ENCODE measurements at regions not wholly inside any gene's neighbourhood (a gene's known extent, or its start where the extent isn't known, plus 50 kb on each side); places are given as distances from the start of the nearest gene placed in this dataset.

DNA sequence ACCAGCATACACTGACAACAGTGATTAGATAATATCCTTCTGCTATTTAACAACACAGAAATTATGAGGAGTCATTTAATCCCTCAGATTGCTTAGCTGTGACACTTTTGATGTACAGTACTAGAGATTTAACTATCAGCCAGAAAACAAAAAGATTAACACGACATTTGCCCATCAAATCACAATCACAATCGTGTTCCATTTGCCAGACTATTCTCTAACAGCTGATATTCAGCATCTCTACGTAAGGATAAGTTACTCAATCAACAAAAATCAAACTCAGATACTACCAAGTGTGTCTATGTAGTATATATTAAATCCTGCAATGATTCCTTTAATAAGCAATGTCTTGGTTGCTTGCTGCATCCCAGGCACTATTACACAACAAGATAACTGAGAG is 558.7 kb upstream of the USP15 start:
- no peak for DNase-seq

GRCh38 chr12:61706783-61707182 is 553.4 kb upstream of the USP15 start:
- DNase-seq, result no peak

GRCh38 chr12:61713121-61713520 is 547.1 kb upstream of the USP15 start:
- DNase-seq, result no peak

- DNase-seq, result no peak
These were observed 542.2 kb upstream of the USP15 start for GRCh38 chr12:61717986-61718385.

- no peak for DNase-seq
These were observed 520.3 kb upstream of the USP15 start for GRCh38 chr12:61739925-61740324.

- DNase-seq, result no peak
These were observed 509.6 kb upstream of the USP15 start for GRCh38 chr12:61750604-61751003.

DNA sequence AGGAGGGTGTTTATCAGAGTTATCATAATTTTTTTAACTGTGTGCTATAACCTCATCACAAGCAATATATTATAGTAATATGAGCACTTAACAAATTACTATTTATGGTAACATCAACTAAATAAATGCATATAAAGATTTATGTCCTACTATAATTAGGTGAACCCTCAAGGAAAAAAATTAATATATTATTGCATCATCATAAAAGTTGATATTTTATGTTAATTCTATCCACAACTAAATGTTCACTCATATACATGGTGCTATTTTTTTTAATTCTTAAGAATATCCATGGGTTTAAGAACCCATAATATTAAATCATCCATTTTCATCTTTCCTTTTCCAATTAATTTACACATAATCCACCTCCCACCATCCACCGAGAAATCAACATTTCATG is 506.0 kb upstream of the USP15 start:
- no peak for DNase-seq

DNA sequence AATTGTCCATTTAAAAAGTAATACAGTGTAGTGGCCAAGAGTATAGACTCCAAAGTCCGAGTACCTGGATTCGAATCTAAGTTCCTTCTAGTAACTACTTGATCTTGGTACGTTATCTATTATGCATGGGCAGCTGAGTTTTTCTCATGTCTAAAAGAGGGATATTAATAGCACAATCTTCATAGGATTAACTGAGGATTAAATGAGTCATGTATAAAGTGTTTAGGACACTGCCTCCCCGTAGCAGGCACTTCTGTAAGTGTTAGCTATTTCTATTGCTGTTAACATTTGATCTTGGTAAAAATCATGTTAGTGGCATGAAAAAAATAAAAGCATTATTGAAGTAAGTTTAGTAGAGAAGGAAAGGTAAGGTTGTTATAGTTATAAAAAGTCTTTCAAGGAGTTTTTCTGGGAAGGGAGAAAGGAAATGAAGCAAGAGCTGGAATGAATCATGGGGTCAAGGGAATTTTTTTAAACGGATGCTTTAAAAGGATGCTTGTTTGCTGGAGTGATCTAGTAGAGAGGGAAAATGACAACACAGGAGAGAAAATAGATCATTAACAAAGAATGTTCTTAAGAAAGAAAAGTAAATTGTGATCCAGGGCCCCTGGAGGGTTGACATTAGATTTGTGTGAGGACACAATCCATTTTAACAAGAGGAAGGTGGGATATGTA is 502.2 kb upstream of the USP15 start:
- DNase-seq, result no peak

DNA sequence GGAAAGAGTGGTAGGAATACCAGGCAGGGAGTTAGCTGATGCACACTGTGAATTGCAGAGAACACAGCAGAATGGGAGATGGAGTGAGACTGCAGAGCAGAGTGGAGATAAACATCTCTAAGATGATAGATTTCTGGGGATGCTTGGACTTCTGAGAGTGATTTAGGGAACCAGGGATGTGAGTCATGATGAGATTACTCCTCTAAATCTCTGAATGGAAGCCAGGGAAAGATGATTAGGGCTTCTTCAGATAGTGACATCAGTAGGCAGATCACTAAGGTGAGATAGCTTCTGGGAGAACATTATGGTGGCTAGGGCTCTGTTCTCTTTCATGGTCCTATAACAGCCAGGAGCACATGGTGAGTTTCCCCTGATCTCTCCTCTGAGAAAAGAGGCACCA is 501.5 kb upstream of the USP15 start:
- DNase-seq, result no peak

DNA sequence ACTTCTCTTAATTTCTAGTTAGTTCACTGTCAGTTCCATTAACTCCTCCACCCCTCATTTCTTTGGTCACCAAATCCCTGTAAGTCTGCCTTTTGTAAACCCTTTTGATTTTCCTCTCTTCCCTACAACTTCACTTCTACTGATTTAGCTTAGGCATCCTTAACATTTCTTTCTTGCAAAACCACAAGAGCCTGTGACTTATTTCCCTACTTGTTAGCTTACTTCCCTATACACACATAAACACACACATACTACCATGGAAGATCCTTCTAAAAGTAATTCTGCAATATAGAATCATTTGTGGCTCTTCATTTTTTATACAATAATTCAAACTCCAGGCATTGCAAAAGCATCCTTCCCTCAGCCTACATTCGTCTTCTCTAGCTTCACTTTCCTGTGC is 494.3 kb upstream of the USP15 start:
- no peak for DNase-seq

- no peak for DNase-seq
These were observed 479.8 kb upstream of the USP15 start for GRCh38 chr12:61780435-61780834.

DNA sequence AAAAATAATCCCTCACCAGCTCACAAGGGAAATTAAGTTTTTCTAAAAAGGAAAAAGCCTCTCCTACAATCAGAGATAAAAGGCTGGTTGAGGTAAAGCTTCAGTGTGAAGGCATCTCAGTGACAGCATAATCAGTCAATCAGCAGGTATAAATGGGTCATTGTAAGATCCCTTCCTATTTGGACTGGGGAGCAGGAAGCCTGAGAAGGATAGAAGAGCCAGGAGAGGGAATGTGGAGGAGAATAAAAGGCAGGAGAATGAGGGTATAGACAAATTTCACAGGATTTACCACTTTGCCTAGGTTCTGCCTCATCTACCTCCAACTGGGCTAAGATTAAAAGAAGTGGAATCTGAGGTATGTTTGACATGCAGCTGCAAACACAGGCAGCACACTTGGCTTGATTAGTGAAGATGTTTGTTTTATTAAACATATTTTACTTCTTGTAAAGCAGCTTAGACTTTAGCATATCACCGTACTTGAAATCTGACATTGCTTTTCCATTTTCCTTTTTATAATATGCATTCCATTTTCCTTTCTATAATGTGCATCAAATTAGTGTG is 479.1 kb upstream of the USP15 start:
- DNase-seq, result no peak

DNA sequence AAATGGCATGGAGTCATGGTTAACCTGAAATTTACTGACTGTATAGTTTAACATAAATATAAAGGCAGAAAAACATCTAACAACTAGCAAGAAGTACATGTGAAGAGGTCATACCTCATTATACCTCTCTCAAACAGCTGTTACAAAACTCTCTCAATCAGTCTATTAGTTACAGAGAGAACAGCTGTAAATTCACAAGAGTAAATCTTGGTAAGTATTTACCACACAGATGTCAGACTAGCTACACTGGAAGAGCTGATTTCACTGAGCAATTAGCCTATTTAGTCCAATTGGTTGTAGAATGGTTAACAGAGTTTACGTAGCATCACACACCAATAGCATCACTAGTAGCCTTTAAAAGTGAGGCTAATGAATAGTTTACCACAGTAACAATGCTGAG is 463.4 kb upstream of the USP15 start:
- DNase-seq, result no peak

DNA sequence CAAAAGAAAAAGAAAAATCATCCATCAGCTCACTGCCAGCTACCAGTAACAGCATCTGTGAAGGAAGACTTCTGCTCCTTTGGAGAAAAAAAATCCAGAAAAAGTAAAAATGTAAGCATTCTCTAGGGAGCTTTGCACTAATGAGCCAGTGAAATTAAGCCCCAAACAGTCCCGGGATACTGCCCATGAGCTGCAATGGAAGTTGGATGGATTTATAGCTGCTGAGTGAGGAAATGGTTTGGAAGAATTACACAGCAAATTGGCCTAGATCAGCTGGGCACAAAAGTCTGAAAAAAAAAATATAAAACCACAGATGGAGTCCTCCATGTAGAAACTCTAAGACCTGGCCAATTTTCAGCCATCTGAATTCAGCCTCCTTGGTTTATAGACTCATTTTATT is 462.9 kb upstream of the USP15 start:
- no peak for DNase-seq

GRCh38 chr12:61798778-61799177 is 461.4 kb upstream of the USP15 start:
- DNase-seq, result no peak

GRCh38 chr12:61804301-61804700 is 455.9 kb upstream of the USP15 start:
- DNase-seq, result no peak

GRCh38 chr12:61808856-61809255 is 451.3 kb upstream of the USP15 start:
- no peak for DNase-seq

GRCh38 chr12:61810486-61810885 is 449.7 kb upstream of the USP15 start:
- DNase-seq, result no peak

GRCh38 chr12:61821381-61821780 is 438.8 kb upstream of the USP15 start:
- no peak for DNase-seq

DNA sequence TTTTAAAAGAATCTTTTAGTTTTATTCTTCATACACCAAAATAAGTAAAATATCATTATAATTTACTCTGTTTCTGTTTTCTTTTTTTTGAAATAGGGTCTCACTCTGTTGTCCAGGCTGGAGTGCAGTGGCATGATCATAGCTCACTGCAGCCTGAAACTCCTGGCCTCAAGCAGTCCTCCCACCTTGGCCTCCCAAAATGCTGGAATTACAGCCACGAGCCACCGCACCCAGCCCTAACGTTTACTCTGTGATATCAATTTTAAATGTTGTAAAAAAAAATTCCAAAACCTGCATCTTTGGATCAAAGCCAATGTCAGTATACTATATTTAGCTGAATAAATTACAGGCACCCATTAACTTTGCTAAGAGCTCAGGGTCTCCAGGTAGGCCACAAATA is 437.1 kb upstream of the USP15 start:
- DNase-seq, result no peak

- DNase-seq, result no peak
These were observed 413.4 kb upstream of the USP15 start for GRCh38 chr12:61846765-61847164.

DNA sequence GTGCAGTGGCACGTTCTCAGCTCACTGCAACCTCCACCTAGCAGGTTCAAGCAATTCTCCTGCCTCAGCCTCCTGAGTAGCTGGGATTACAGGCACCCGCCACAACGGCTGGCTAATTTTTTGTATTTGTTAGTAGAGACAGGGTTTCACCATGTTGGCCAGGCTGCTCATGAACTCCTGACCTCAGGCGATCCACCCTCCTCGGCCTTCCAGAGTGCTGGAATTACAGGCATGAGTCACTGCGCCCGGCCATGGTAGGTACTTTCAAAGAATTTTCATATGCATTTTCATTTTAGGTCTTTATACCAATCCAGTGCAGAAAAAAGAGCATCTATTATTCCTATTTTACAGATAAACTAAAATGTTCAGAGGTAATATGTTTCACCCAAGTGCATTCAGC is 411.3 kb upstream of the USP15 start:
- DNase-seq, result no peak

GRCh38 chr12:61853945-61854344 is 406.3 kb upstream of the USP15 start:
- DNase-seq, result no peak

DNA sequence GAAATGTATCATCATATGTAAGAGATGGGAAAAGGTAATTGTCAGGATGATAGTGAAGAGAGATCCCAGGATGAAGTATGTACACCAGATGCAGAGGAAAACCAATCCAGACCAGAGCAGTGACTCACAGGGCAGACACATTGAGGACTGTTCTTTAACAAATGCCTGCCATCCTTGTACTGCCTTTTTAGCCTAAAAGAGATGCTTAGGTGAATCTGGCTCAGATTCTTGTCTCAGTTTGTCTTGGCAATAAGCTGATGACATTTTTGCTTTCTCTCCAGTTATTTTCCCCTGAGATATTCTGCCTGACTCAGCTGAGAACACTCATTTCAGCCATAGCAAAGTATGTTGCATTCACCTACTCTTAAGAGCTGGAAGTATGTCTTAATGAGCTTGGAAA is 405.3 kb upstream of the USP15 start:
- no peak for DNase-seq

DNA sequence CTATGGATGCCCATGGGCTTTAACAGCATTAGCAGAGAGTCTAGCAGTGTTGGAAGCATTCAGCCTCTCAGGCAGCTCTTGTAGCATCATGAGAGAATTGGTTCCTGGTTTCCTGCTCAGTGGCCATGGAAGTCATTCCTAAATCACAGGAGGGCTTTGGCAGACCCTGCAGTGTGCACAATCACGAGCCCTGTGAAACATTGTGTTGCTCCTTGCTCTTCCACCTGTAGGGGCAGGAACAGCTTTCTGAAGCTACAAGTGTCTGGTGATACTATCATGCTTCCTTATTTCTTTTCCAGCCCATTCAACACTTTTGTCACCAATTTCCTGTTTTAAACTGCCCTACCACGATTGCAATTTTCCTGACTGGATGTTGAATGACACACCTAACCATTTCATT is 402.2 kb upstream of the USP15 start:
- no peak for DNase-seq
